ENCODE measurements at regions not wholly inside any gene's neighbourhood (a gene's known extent, or its start where the extent isn't known, plus 50 kb on each side); places are given as distances from the start of the nearest gene placed in this dataset.

- no peak for ATAC-seq (ENCODE audit: poor library complexity)
- intact Hi-C loops (cut with DNase I): no loop called here
- no peak for DNase-seq
Observed at GRCh38 chr17:6186998-6187397, 116.8 kb downstream of the WSCD1 start.

- DNase-seq (no peak), ATAC-seq (ENCODE audit: poor library complexity) (no peak)
- intact Hi-C loops (cut with DNase I): no loop called here
Observed at GRCh38 chr17:6184508-6184907, 114.3 kb downstream of the WSCD1 start.

GRCh38 chr17:6179017-6179416, 108.8 kb downstream of the WSCD1 start:
- no peak for ATAC-seq (ENCODE audit: poor library complexity)
- intact Hi-C loops (cut with DNase I): no loop called here
- DNase-seq: no peak

GRCh38 chr17:6177941-6178694, 107.9 kb downstream of the WSCD1 start:
- ATAC-seq (ENCODE audit: poor library complexity) (no peak), DNase-seq (no peak)
- intact Hi-C loops (cut with DNase I): no loop called here

Measured in Right ventricle myocardium superior (tissue), 1 donor.